Liver (tissue), 8 donors: ENCODE measurements at regions not wholly inside any gene's neighbourhood (a gene's known extent, or its start where the extent isn't known, plus 50 kb on each side); places are given as distances from the start of the nearest gene placed in this dataset.

ENCODE experiments used
- DNase-seq: peaks from one replicate; pipeline ENCODE4 v3.0.0-alpha.2; 2017; ENCODE audit warnings: low spot score
- H3K27ac ChIP-seq, 2 donors: one replicate each; pipeline ENCODE4 v1.7.0; 2013; ENCODE audit warnings: inconsistent platforms in 2 of 2, low read length in 2 of 2, control low read depth in 1 of 2, low read depth in 1 of 2, mild to moderate bottlenecking in 1 of 2
- H3K27me3 ChIP-seq, 4 donors: one replicate each; pipeline versions ENCODE4 v1.6.1 to v1.7.0; 2013; ENCODE audit warnings: low read length in 3 of 4, inconsistent platforms in 1 of 4, mild to moderate bottlenecking in 1 of 4, moderate library complexity in 1 of 4; ENCODE audit not compliant: control insufficient read depth in 4 of 4, insufficient read depth in 4 of 4
- H3K36me3 ChIP-seq, 4 donors: one replicate each; pipeline versions ENCODE4 v1.6.1 to v1.7.0; 2013; ENCODE audit warnings: low read length in 3 of 4, mild to moderate bottlenecking in 3 of 4, low read depth in 1 of 4, moderate library complexity in 1 of 4; ENCODE audit not compliant: control insufficient read depth in 4 of 4, insufficient read depth in 3 of 4
- H3K4me1 ChIP-seq, 4 donors: one replicate each; pipeline versions ENCODE4 v1.6.1 to v1.7.0; 2013; ENCODE audit warnings: low read length in 3 of 4, mild to moderate bottlenecking in 3 of 4, moderate library complexity in 1 of 4; ENCODE audit not compliant: control insufficient read depth in 4 of 4, insufficient read depth in 4 of 4
- H3K4me3 ChIP-seq, 3 donors: one replicate each; pipeline versions ENCODE4 v1.6.1 to v1.7.0; 2013; ENCODE audit warnings: low read length in 3 of 3, control low read depth in 1 of 3, low read depth in 1 of 3, mild to moderate bottlenecking in 1 of 3
- H3K9ac ChIP-seq, 2 donors: one replicate each; pipeline ENCODE4 v1.7.0; 2013; ENCODE audit warnings: low read length in 2 of 2, mild to moderate bottlenecking in 2 of 2, moderate library complexity in 2 of 2, control low read depth in 1 of 2, low read depth in 1 of 2
- H3K9me3 ChIP-seq, 4 donors: one replicate each; pipeline versions ENCODE4 v1.6.1 to v1.7.0; 2013; ENCODE audit warnings: low read length in 3 of 4; ENCODE audit not compliant: control insufficient read depth in 4 of 4
- EGR1 ChIP-seq, 2 donors: IDR thresholded peaks; 2 replicates each; pipeline ENCODE4 v1.6.1; 2016 to 2018; ENCODE audit warnings: antibody characterized with exemption in 2 of 2, low read depth in 2 of 2
- FOXA1 ChIP-seq: IDR thresholded peaks from 2 replicates; pipeline ENCODE4 v1.6.1; 2016; ENCODE audit warnings: antibody characterized with exemption
- FOXA2 ChIP-seq: IDR thresholded peaks from 2 replicates; pipeline ENCODE4 v1.6.1; 2016; ENCODE audit warnings: antibody characterized with exemption
- GABPA ChIP-seq, 2 donors: IDR thresholded peaks in 1 of 2; conservative IDR thresholded peaks in 1 of 2; 2 replicates each; pipeline ENCODE4 v1.6.1; 2016; ENCODE audit warnings: antibody characterized with exemption in 2 of 2, mild to moderate bottlenecking in 1 of 2, moderate library complexity in 1 of 2
- HNF4A ChIP-seq, 2 donors: conservative IDR thresholded peaks; 2 replicates each; pipeline ENCODE4 v1.6.1; 2016; ENCODE audit warnings: antibody characterized with exemption in 2 of 2, mild to moderate bottlenecking in 2 of 2
- HNF4G ChIP-seq: IDR thresholded peaks from 2 replicates; pipeline ENCODE4 v1.6.1; 2016; ENCODE audit warnings: antibody characterized with exemption
- JUND ChIP-seq, 2 donors: IDR thresholded peaks; 2 replicates each; pipeline ENCODE4 v1.6.1; 2016; ENCODE audit warnings: antibody characterized with exemption in 2 of 2
- NR2F2 ChIP-seq: IDR thresholded peaks from 2 replicates; pipeline ENCODE4 v1.6.1; 2016; ENCODE audit warnings: antibody characterized with exemption
- RAD21 ChIP-seq, 2 donors: IDR thresholded peaks; 2 replicates each; pipeline ENCODE4 v1.6.1; 2016; ENCODE audit warnings: antibody characterized with exemption in 2 of 2, mild to moderate bottlenecking in 2 of 2
- RXRA ChIP-seq, 2 donors: IDR thresholded peaks; 2 replicates each; pipeline ENCODE4 v1.6.1; 2017 to 2018; ENCODE audit warnings: antibody characterized with exemption in 2 of 2, mild to moderate bottlenecking in 1 of 2
- SP1 ChIP-seq: IDR thresholded peaks from 2 replicates; pipeline ENCODE4 v1.6.1; 2018; ENCODE audit warnings: antibody characterized with exemption, mild to moderate bottlenecking
- TAF1 ChIP-seq: conservative IDR thresholded peaks from 2 replicates; pipeline ENCODE4 v1.6.1; 2016; ENCODE audit warnings: antibody characterized with exemption, mild to moderate bottlenecking
- YY1 ChIP-seq: IDR thresholded peaks from 2 replicates; pipeline ENCODE4 v1.6.1; 2016; ENCODE audit warnings: antibody characterized with exemption, mild to moderate bottlenecking
- WGBS: extraction: QIAGEN DNeasy Blood & Tissue Kit; methylation state at CpG from one replicate; pipeline ENCODE4 v1.1.7; 2013; 5-methylcytosine and 5-hydroxymethylcytosine counted together
- TF ChIP-seq, protein P1 (sequence below): IDR thresholded peaks from 2 replicates; pipeline ENCODE4 v1.6.1; 2016; ENCODE audit warnings: antibody characterized with exemption
- TF ChIP-seq, protein P2 (sequence below): IDR thresholded peaks from 2 replicates; pipeline ENCODE4 v1.6.1; 2016; ENCODE audit warnings: antibody characterized with exemption
- TF ChIP-seq, protein P3 (sequence below): IDR thresholded peaks from 2 replicates; pipeline ENCODE4 v1.6.1; 2016; ENCODE audit warnings: antibody characterized with exemption
- TF ChIP-seq, protein P4 (sequence below): IDR thresholded peaks from 2 replicates; pipeline ENCODE4 v1.6.1; 2016; ENCODE audit warnings: antibody characterized with exemption, mild to moderate bottlenecking
- TF ChIP-seq, protein P5 (sequence below): fragments of 150-350 bp; IDR thresholded peaks from 2 replicates; pipeline ENCODE4 v1.5.1; 2017; ENCODE audit warnings: improper control_type of control experiment, low read depth, low read length; ENCODE audit not compliant: missing input control
- donor health status: healthy.
- donor health status: healthy.
- donor health status: healthy.
- donor health status: healthy.
- donor health status: healthy.

DNA sequence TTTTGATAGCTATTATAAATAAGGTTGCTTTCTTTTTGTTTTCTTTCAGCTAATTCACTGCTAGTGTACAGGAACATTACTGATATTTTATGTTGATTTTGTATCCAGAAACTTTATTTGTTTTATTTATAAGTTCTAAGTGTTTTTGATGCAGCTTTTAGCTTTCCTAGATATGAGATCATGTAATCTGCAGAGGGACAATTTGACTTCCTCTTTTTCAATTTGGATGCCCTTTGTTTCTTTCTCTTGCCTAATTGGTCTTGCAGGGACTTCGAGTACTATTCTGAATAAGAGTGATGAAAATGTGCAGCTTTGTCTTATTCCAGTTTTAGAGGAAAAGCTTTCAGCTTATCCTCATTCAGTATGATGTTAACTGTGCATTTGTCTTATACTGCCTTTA lies 643.4 kb upstream of the CDH2 start:
- H3K27me3 ChIP-seq, result no peaks in the 10 kb centered on the region
- whole genome bisulfite sequencing, result 54% methylated on average over 1 of the region's 1 CpG
- H3K36me3 ChIP-seq, result no peaks in the 10 kb centered on the region
- no peak for TF ChIP-seq HNF4A (conservative IDR thresholded peaks at IDR 0.05)
- TF ChIP-seq, protein P1, sequence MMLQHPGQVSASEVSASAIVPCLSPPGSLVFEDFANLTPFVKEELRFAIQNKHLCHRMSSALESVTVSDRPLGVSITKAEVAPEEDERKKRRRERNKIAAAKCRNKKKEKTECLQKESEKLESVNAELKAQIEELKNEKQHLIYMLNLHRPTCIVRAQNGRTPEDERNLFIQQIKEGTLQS, result no peak
- TF ChIP-seq RAD21 (IDR thresholded peaks at IDR 0.05), result no peak
- TF ChIP-seq, protein P2, sequence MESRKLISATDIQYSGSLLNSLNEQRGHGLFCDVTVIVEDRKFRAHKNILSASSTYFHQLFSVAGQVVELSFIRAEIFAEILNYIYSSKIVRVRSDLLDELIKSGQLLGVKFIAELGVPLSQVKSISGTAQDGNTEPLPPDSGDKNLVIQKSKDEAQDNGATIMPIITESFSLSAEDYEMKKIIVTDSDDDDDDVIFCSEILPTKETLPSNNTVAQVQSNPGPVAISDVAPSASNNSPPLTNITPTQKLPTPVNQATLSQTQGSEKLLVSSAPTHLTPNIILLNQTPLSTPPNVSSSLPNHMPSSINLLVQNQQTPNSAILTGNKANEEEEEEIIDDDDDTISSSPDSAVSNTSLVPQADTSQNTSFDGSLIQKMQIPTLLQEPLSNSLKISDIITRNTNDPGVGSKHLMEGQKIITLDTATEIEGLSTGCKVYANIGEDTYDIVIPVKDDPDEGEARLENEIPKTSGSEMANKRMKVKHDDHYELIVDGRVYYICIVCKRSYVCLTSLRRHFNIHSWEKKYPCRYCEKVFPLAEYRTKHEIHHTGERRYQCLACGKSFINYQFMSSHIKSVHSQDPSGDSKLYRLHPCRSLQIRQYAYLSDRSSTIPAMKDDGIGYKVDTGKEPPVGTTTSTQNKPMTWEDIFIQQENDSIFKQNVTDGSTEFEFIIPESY, result no peak
- TF ChIP-seq EGR1 (IDR thresholded peaks at IDR 0.05; ENCODE audit: low read depth in 2 of 2), result no peak
- no peak for TF ChIP-seq FOXA1
- no peak for TF ChIP-seq NR2F2
- no peak for TF ChIP-seq SP1
- no peak for TF ChIP-seq GABPA (IDR thresholded peaks at IDR 0.05 in 1 of 2, conservative IDR thresholded peaks at IDR 0.05 in 1 of 2)
- no peak for TF ChIP-seq FOXA2
- TF ChIP-seq, protein P3, sequence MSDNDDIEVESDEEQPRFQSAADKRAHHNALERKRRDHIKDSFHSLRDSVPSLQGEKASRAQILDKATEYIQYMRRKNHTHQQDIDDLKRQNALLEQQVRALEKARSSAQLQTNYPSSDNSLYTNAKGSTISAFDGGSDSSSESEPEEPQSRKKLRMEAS, result no peak
- no peak for TF ChIP-seq TAF1
- TF ChIP-seq, protein P4, sequence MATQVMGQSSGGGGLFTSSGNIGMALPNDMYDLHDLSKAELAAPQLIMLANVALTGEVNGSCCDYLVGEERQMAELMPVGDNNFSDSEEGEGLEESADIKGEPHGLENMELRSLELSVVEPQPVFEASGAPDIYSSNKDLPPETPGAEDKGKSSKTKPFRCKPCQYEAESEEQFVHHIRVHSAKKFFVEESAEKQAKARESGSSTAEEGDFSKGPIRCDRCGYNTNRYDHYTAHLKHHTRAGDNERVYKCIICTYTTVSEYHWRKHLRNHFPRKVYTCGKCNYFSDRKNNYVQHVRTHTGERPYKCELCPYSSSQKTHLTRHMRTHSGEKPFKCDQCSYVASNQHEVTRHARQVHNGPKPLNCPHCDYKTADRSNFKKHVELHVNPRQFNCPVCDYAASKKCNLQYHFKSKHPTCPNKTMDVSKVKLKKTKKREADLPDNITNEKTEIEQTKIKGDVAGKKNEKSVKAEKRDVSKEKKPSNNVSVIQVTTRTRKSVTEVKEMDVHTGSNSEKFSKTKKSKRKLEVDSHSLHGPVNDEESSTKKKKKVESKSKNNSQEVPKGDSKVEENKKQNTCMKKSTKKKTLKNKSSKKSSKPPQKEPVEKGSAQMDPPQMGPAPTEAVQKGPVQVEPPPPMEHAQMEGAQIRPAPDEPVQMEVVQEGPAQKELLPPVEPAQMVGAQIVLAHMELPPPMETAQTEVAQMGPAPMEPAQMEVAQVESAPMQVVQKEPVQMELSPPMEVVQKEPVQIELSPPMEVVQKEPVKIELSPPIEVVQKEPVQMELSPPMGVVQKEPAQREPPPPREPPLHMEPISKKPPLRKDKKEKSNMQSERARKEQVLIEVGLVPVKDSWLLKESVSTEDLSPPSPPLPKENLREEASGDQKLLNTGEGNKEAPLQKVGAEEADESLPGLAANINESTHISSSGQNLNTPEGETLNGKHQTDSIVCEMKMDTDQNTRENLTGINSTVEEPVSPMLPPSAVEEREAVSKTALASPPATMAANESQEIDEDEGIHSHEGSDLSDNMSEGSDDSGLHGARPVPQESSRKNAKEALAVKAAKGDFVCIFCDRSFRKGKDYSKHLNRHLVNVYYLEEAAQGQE, result no peak
- TF ChIP-seq, protein P5, sequence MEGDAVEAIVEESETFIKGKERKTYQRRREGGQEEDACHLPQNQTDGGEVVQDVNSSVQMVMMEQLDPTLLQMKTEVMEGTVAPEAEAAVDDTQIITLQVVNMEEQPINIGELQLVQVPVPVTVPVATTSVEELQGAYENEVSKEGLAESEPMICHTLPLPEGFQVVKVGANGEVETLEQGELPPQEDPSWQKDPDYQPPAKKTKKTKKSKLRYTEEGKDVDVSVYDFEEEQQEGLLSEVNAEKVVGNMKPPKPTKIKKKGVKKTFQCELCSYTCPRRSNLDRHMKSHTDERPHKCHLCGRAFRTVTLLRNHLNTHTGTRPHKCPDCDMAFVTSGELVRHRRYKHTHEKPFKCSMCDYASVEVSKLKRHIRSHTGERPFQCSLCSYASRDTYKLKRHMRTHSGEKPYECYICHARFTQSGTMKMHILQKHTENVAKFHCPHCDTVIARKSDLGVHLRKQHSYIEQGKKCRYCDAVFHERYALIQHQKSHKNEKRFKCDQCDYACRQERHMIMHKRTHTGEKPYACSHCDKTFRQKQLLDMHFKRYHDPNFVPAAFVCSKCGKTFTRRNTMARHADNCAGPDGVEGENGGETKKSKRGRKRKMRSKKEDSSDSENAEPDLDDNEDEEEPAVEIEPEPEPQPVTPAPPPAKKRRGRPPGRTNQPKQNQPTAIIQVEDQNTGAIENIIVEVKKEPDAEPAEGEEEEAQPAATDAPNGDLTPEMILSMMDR, result no peak
- TF ChIP-seq JUND (IDR thresholded peaks at IDR 0.05), result no peak
- TF ChIP-seq HNF4G, result no peak
- no peak for TF ChIP-seq YY1
- TF ChIP-seq RXRA (IDR thresholded peaks at IDR 0.05), result no peak
- peaks cover 0 to 2% (median 0%) of the 10 kb centered on the region in 4 donors for H3K9me3 ChIP-seq
- H3K9ac ChIP-seq, result no peak overlapping the region
- no peak overlapping the region for H3K4me3 ChIP-seq
- H3K4me1 ChIP-seq, result no peaks in the 10 kb centered on the region
- no peak for DNase-seq
- no peak overlapping the region for H3K27ac ChIP-seq

DNA sequence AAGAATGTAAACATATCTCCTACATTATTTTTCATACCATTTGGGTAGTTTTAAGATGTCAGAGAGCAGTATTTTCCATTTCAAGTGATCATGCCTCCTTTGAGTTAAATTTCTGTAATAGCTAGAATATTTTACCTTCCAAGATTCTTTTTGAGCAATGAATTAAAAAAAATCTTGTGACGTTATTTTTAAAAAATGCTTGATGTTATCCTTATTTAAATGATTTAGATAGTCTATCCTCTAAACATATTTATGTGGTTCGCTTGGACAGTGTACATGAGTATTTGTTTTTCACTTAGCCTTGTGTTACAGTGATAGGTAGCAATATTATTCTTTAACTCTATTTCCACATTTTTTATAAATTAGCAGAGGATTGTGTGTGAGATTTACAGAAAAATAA lies 639.2 kb upstream of the CDH2 start:
- no peaks in the 10 kb centered on the region for H3K27me3 ChIP-seq
- no peaks in the 10 kb centered on the region for H3K4me1 ChIP-seq
- H3K36me3 ChIP-seq, result no peaks in the 10 kb centered on the region
- H3K9me3 ChIP-seq, result no peaks in the 10 kb centered on the region
- no peak for DNase-seq
- H3K9ac ChIP-seq, result no peak overlapping the region
- H3K4me3 ChIP-seq, result no peak overlapping the region
- WGBS, result 67% methylated on average over 2 of the region's 2 CpGs
- no peak overlapping the region for H3K27ac ChIP-seq
- no peak for TF ChIP-seq TAF1
- no peak for TF ChIP-seq YY1
- TF ChIP-seq NR2F2, result no peak
- TF ChIP-seq, protein P1, result no peak
- TF ChIP-seq HNF4A (conservative IDR thresholded peaks at IDR 0.05), result no peak
- TF ChIP-seq GABPA (IDR thresholded peaks at IDR 0.05 in 1 of 2, conservative IDR thresholded peaks at IDR 0.05 in 1 of 2), result no peak
- no peak for TF ChIP-seq HNF4G
- no peak for TF ChIP-seq EGR1 (IDR thresholded peaks at IDR 0.05; ENCODE audit: low read depth in 2 of 2)
- no peak for TF ChIP-seq JUND (IDR thresholded peaks at IDR 0.05)
- no peak for TF ChIP-seq RAD21 (IDR thresholded peaks at IDR 0.05)
- no peak for TF ChIP-seq FOXA1
- TF ChIP-seq RXRA (IDR thresholded peaks at IDR 0.05), result no peak
- no peak for TF ChIP-seq SP1
- TF ChIP-seq, protein P5, result no peak
- TF ChIP-seq, protein P2, result no peak
- TF ChIP-seq, protein P3, result no peak
